A549 (cell line): ENCODE measurements at regions not wholly inside any gene's neighbourhood (a gene's known extent, or its start where the extent isn't known, plus 50 kb on each side); places are given as distances from the start of the nearest gene placed in this dataset.

Experiments
- ATAC-seq, 2 experiments: fragments of 200-7000 bp in 1 of 2; fragments of >200 bp in 1 of 2; cut with Nextera tagmentation in 1 of 2; cut with Tn5 transposase in 1 of 2; 3 replicates each; pipeline versions ENCODE4 v1.8.0 to v1.9.1; 2018 to 2020; ENCODE audit warnings: mild to moderate bottlenecking in 1 of 2, moderate library complexity in 1 of 2
- CTCF ChIA-PET: fragments of 300-600 bp; sonication (Branson Sonifier 250); formaldehyde crosslinking; extraction: SDS; loops from one replicate; lab custom pipeline; 2021; ENCODE audit warnings: antibody characterized with exemption, inconsistent platforms; lab: Yijun Ruan, JAX
- POLR2A ChIA-PET: fragments of 350-600 bp; formaldehyde crosslinking; extraction: SDS; loops from one replicate; lab custom pipeline; 2021; ENCODE audit warnings: antibody characterized with exemption, inconsistent platforms; lab: Yijun Ruan, JAX
- DNase-seq, 2 experiments: peaks; one replicate each; pipeline versions ENCODE4 v3.0.0 to v3.0.0-alpha.2; 2011 to 2016; ENCODE audit warnings: low read depth in 1 of 2, low spot score in 1 of 2
- FAIRE-seq: peaks from 2 replicates; lab custom pipeline; 2011; peaks lifted over from hg19 to GRCh38; lab: Jason Lieb, UNC
- H3K27ac ChIP-seq, 2 experiments: fragments of >200 bp; sonication (Bioruptor Twin); formaldehyde crosslinking; 3 replicates each; pipeline ENCODE4 v1.5.1; 2016 to 2017
- H3K4me1 ChIP-seq: fragments of >200 bp; sonication (Bioruptor Twin); formaldehyde crosslinking; 3 replicates; pipeline ENCODE4 v1.6.1; 2016
- H3K4me2 ChIP-seq: fragments of >200 bp; sonication (Bioruptor Twin); formaldehyde crosslinking; 3 replicates; pipeline ENCODE4 v1.6.1; 2016
- H3K4me3 ChIP-seq: fragments of >200 bp; sonication (Bioruptor Twin); formaldehyde crosslinking; 3 replicates; pipeline ENCODE4 v1.5.1; 2016
- H3K9me3 ChIP-seq: fragments of >200 bp; sonication (Bioruptor Twin); formaldehyde crosslinking; 3 replicates; pipeline ENCODE4 v1.6.1; 2016
- BHLHE40 ChIP-seq: IDR thresholded peaks from 2 replicates; pipeline ENCODE4 v1.6.1; 2012; ENCODE audit warnings: low read depth, low read length, inconsistent platforms
- CBX8 ChIP-seq: fragments of 200-600 bp; sonication (generic); IDR thresholded peaks from 2 replicates; pipeline ENCODE4 v1.6.1; 2016
- CEBPB ChIP-seq, 2 experiments: fragments of >200 bp in 1 of 2; sonication (Bioruptor Twin) in 1 of 2; formaldehyde crosslinking in 1 of 2; IDR thresholded peaks; 2 replicates each; pipeline ENCODE4 v1.6.1; 2012 to 2016
- CHD4 ChIP-seq: fragments of 200-600 bp; sonication (generic); IDR thresholded peaks from 2 replicates; pipeline ENCODE4 v1.6.1; 2016; ENCODE audit warnings: antibody characterized with exemption, mild to moderate bottlenecking, borderline replicate concordance
- EP300 ChIP-seq, 2 experiments: fragments of >200 bp; sonication (Bioruptor Twin); formaldehyde crosslinking; IDR thresholded peaks; 2 replicates in 1 of 2; 3 replicates in 1 of 2; pipeline ENCODE4 v1.6.1; 2016 to 2017
- FOSL2 ChIP-seq, 2 experiments: fragments of 450-650 bp in 1 of 2; fragments of >200 bp in 1 of 2; sonication (Bioruptor Twin) in 1 of 2; formaldehyde crosslinking; IDR thresholded peaks; 2 replicates each; pipeline versions ENCODE4 v1.5.0 to v1.6.1; 2016 to 2020; ENCODE audit warnings: mild to moderate bottlenecking in 1 of 2, moderate library complexity in 1 of 2
- HDAC2 ChIP-seq: fragments of 200-600 bp; sonication (generic); IDR thresholded peaks from 2 replicates; pipeline ENCODE4 v1.6.1; 2016
- HOXB13 ChIP-seq: fragments of 250-450 bp; sonication (Bioruptor Pico); IDR thresholded peaks from 2 replicates; pipeline ENCODE4 v1.5.0; 2020; ENCODE audit warnings: low read depth, mild to moderate bottlenecking, moderate library complexity
- KDM5A ChIP-seq: fragments of 200-600 bp; sonication (generic); IDR thresholded peaks from 2 replicates; pipeline ENCODE4 v1.6.1; 2016; ENCODE audit warnings: antibody characterized with exemption, mild to moderate bottlenecking
- MAFK ChIP-seq: fragments of 450-650 bp; IDR thresholded peaks from 2 replicates; pipeline ENCODE4 v1.6.1; 2014; ENCODE audit not compliant: partially characterized antibody
- PHF8 ChIP-seq: fragments of 200-600 bp; sonication (generic); IDR thresholded peaks from 2 replicates; pipeline ENCODE4 v1.6.1; 2016; ENCODE audit warnings: low read depth, mild to moderate bottlenecking, antibody characterized with exemption, moderate library complexity, borderline replicate concordance
- POLR2A ChIP-seq: IDR thresholded peaks from 2 replicates; pipeline ENCODE4 v1.6.1; 2012; ENCODE audit warnings: mild to moderate bottlenecking, low read length
- RAD21 ChIP-seq, 2 experiments: fragments of >200 bp in 1 of 2; sonication (Bioruptor Twin) in 1 of 2; formaldehyde crosslinking in 1 of 2; IDR thresholded peaks in 1 of 2; conservative IDR thresholded peaks in 1 of 2; 2 replicates in 1 of 2; 3 replicates in 1 of 2; pipeline ENCODE4 v1.6.1; 2012 to 2018; ENCODE audit warnings: inconsistent platforms in 1 of 2
- RCOR1 ChIP-seq: fragments of 150-350 bp; IDR thresholded peaks from 2 replicates; pipeline ENCODE4 v1.6.1; 2014; ENCODE audit warnings: antibody characterized with exemption, low read length, low read depth
- RNF2 ChIP-seq: fragments of 200-600 bp; sonication (generic); IDR thresholded peaks from 2 replicates; pipeline ENCODE4 v1.6.1; 2016; ENCODE audit warnings: low read depth, mild to moderate bottlenecking, antibody characterized with exemption, moderate library complexity, borderline replicate concordance
- SMC3 ChIP-seq: fragments of >200 bp; sonication (Bioruptor Twin); formaldehyde crosslinking; IDR thresholded peaks from 3 replicates; pipeline ENCODE4 v1.6.1; 2018; ENCODE audit warnings: inconsistent platforms
- TP53 ChIP-seq: fragments of 250-450 bp; sonication (Bioruptor Pico); IDR thresholded peaks from 2 replicates; pipeline ENCODE4 v1.5.0; 2021; ENCODE audit warnings: mild to moderate bottlenecking, moderate library complexity
- ZSCAN20 ChIP-seq: fragments of 250-450 bp; sonication (Bioruptor Pico); IDR thresholded peaks from 2 replicates; pipeline ENCODE4 v1.8.0; 2022; ENCODE audit warnings: mild to moderate bottlenecking, moderate library complexity
- WGBS: methylation state at CpG from one replicate; pipeline ENCODE4 v1.1.6; 2017; ENCODE audit errors: missing lambda C conversion rate; 5-methylcytosine and 5-hydroxymethylcytosine counted together
- TF ChIP-seq, protein P1 (sequence below): IDR thresholded peaks from 2 replicates; pipeline ENCODE4 v1.6.1; 2012
- TF ChIP-seq, protein P2 (sequence below): fragments of >200 bp; sonication (Bioruptor Twin); formaldehyde crosslinking; IDR thresholded peaks from 3 replicates; pipeline ENCODE4 v1.6.1; 2016
- TF ChIP-seq, protein P3 (sequence below): fragments of 250-450 bp; sonication (Bioruptor Pico); IDR thresholded peaks from 2 replicates; pipeline ENCODE4 v1.5.0; 2021; ENCODE audit warnings: mild to moderate bottlenecking, moderate library complexity, borderline replicate concordance

DNA sequence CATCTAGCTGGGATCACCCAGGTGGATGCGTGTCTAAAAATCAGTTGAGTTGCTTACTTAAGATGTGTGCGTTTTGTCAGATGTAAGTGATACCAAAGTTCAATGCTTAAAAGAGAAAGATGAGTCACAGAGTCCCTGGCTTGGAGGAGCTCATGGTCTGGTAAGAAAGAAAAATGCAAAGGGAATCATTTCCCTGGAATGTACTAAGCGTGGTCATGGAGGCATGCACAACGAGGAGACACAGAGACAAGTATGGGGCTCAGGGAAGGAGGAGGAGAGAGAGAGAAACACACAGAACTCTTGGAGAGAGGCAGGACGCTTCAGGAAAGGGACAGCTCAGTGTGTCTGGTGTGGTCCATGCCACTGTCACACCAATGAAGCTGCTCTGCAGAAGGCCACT lies 186.9 kb upstream of the GMDS start (continued):
- TF ChIP-seq, protein P1, sequence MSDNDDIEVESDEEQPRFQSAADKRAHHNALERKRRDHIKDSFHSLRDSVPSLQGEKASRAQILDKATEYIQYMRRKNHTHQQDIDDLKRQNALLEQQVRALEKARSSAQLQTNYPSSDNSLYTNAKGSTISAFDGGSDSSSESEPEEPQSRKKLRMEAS = no peak
- TF ChIP-seq POLR2A = no peak

DNA sequence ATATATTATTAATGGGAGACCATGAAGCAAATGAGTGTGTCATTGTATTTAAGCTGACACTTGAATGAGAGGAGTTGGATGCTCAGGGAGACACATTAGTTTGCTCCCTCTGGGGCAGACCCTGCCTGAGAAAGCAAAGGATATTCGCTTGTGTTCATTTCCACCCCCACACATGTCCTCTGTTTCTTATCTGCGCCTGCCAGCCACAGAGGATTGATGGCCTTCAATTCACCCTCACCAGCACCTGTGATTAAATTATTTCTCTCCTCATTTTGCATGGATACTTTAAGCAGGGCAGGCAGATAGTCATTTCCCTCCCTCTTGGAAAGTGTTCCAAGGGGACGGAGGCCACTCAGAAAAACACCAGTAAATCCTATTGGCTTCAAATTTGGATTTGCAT lies 185.2 kb upstream of the GMDS start:
- no peak for TF ChIP-seq ZSCAN20
- TF ChIP-seq KDM5A = no peak
- TF ChIP-seq, all 56 proteins: peak for 0
- peaks cover 15% of the 10 kb centered on the region for H3K4me1 ChIP-seq
- H3K4me3 ChIP-seq = no peak overlapping the region
- POLR2A ChIA-PET = no interaction called here
- no peaks in the 10 kb centered on the region for H3K9me3 ChIP-seq
- no peak overlapping the region for H3K27ac ChIP-seq
- WGBS = 89% methylated on average over 3 of the region's 3 CpGs
- no peak overlapping the region for H3K4me2 ChIP-seq
- FAIRE-seq (no peak), ATAC-seq (no peak), DNase-seq (no peak)
- CTCF ChIA-PET = no interaction called here

DNA sequence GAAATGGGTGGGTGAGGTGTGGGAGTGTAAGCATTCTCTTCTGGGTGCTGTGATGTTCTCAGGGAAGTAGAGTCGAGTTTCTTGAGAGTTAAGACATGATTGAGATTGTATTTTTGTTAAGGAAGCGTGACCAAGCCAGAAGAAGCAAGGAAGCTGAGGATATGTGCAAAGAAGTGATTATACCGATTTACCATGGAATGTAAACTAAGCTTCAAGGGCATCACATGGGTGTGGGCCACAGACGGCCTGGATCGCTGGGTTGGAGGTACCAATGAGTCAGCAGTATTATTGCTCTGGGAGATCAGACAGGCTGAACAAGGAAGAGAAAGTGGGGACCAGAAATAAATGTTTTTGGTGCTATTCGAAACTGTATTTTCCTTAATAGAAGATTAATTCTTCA lies 184.1 kb upstream of the GMDS start:
- no peak for ATAC-seq
- POLR2A ChIA-PET = no interaction called here
- H3K4me1 ChIP-seq = peaks cover 15% of the 10 kb centered on the region
- 0 out of 6 replicates have a peak overlapping the region, but pooled peaks of 1 of the 2 experiments have one; percentile 19 for H3K27ac ChIP-seq
- TF ChIP-seq CHD4 = no peak
- TF ChIP-seq, protein P2, sequence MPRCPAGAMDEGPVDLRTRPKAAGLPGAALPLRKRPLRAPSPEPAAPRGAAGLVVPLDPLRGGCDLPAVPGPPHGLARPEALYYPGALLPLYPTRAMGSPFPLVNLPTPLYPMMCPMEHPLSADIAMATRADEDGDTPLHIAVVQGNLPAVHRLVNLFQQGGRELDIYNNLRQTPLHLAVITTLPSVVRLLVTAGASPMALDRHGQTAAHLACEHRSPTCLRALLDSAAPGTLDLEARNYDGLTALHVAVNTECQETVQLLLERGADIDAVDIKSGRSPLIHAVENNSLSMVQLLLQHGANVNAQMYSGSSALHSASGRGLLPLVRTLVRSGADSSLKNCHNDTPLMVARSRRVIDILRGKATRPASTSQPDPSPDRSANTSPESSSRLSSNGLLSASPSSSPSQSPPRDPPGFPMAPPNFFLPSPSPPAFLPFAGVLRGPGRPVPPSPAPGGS = no peak
- TF ChIP-seq BHLHE40 = no peak
- TF ChIP-seq ZSCAN20 = no peak
- no peak for TF ChIP-seq HDAC2
- TF ChIP-seq MAFK = peak; percentile 73
- no peak for TF ChIP-seq RNF2
- FAIRE-seq = no peak
- CTCF ChIA-PET = no interaction called here
- 37% methylated on average over 6 of the region's 6 CpGs for WGBS
- H3K4me2 ChIP-seq = no peak overlapping the region
- peak in 1 of 2 experiments; percentile 24 for DNase-seq
- no peak overlapping the region for H3K4me3 ChIP-seq
- no peaks in the 10 kb centered on the region for H3K9me3 ChIP-seq

DNA sequence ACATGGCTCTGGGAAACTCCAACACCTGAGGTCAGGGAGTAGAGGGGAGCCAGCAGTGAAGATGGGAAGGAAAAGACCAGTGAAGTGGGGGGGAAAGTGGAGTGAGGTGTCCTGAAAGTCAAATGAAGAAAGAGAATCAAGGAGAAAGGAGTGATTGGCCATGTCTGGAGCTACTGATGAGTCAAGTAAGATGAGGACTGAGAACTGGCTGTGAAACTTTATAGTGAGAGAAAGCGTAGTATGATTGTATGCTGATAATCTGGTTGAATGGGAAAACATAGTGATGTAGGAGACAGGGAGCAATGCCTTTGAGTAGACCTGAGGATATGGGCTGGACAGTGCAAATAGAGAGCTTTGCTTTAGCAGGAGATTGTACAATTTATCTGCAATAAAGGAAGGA lies 183.6 kb upstream of the GMDS start:
- 100% methylated on average over 1 of the region's 1 CpG for WGBS
- DNase-seq (no peak), FAIRE-seq (no peak), ATAC-seq (no peak)
- Histone ChIP-seq H3K4me1 (peaks cover 15% of the 10 kb centered on the region), H3K27ac (no peak overlapping the region), H3K9me3 (no peaks in the 10 kb centered on the region), H3K4me2 (no peak overlapping the region), H3K4me3 (no peak overlapping the region)
- ChIA-PET POLR2A (no interaction called here), CTCF (no interaction called here)
- no peak for TF ChIP-seq SMC3
- no peak for TF ChIP-seq TP53 (CRISPR knock-in tag)
- TF ChIP-seq RAD21 (conservative IDR thresholded peaks at IDR 0.05 in 1 of 2, IDR thresholded peaks at IDR 0.05 in 1 of 2) = no peak
- TF ChIP-seq KDM5A = no peak
- TF ChIP-seq PHF8 = no peak
- no peak for TF ChIP-seq FOSL2 (IDR thresholded peaks at IDR 0.05)
- no peak for TF ChIP-seq FOSL2 (CRISPR knock-in tag; IDR thresholded peaks at IDR 0.05)
- TF ChIP-seq EP300 (IDR thresholded peaks at IDR 0.05) = no peak
- TF ChIP-seq HOXB13 = no peak
- TF ChIP-seq, protein P3, sequence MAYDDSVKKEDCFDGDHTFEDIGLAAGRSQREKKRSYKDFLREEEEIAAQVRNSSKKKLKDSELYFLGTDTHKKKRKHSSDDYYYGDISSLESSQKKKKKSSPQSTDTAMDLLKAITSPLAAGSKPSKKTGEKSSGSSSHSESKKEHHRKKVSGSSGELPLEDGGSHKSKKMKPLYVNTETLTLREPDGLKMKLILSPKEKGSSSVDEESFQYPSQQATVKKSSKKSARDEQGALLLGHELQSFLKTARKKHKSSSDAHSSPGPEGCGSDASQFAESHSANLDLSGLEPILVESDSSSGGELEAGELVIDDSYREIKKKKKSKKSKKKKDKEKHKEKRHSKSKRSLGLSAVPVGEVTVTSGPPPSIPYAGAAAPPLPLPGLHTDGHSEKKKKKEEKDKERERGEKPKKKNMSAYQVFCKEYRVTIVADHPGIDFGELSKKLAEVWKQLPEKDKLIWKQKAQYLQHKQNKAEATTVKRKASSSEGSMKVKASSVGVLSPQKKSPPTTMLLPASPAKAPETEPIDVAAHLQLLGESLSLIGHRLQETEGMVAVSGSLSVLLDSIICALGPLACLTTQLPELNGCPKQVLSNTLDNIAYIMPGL (CRISPR knock-in tag) = no peak
- TF ChIP-seq RCOR1 = no peak
- no peak for TF ChIP-seq CEBPB (IDR thresholded peaks at IDR 0.05)
- TF ChIP-seq CBX8 = no peak
